Nephron (organoid): ENCODE measurements at regions not wholly inside any gene's neighbourhood (a gene's known extent, or its start where the extent isn't known, plus 50 kb on each side); places are given as distances from the start of the nearest gene placed in this dataset.
"Not testable (repeated sequence)": the region's sequence is repeated elsewhere in the genome, so short reads cannot be mapped to it uniquely, and the experiment has no call there.

ENCODE experiments used
- H3K27ac Mint-ChIP-seq, 3 experiments: 2 replicates each; pipeline ENCODE4 v1.8.0; 2020; ENCODE audit warnings: mixed read lengths in 3 of 3, mild to moderate bottlenecking in 2 of 3, moderate library complexity in 1 of 3
- H3K27me3 Mint-ChIP-seq: 2 replicates; pipeline ENCODE4 v1.8.0; 2021; ENCODE audit warnings: low read depth, mild to moderate bottlenecking, moderate library complexity, mixed read lengths
- H3K36me3 Mint-ChIP-seq: 2 replicates; pipeline ENCODE4 v1.8.0; 2020; ENCODE audit warnings: low read depth, mixed read lengths
- H3K4me1 Mint-ChIP-seq: 2 replicates; pipeline ENCODE4 v1.8.0; 2020; ENCODE audit warnings: mixed read lengths
- H3K4me3 Mint-ChIP-seq, 3 experiments: 2 replicates each; pipeline ENCODE4 v1.8.0; 2020; ENCODE audit warnings: mild to moderate bottlenecking in 3 of 3, mixed read lengths in 3 of 3, moderate library complexity in 2 of 3
- H3K9me3 Mint-ChIP-seq: 2 replicates; pipeline ENCODE4 v1.8.0; 2020; ENCODE audit warnings: mixed read lengths
- CTCF ChIP-seq, 3 experiments: fragments of 200-600 bp; sonication (generic); IDR thresholded peaks; one replicate each; pipeline ENCODE4 v1.5.0; 2021; ENCODE audit warnings: antibody characterized with exemption in 3 of 3; ENCODE audit not compliant: unreplicated experiment in 3 of 3

- Mint-ChIP-seq H3K9me3 (no peaks in the 10 kb centered on the region), H3K27me3 (peaks cover 17% of the 10 kb centered on the region), H3K4me1 (peaks cover 5% of the 10 kb centered on the region), H3K4me3 (no peak overlapping the region), H3K27ac (no peak overlapping the region), H3K36me3 (no peaks in the 10 kb centered on the region)
- no peak for TF ChIP-seq CTCF (IDR thresholded peaks at IDR 0.05; ENCODE audit: unreplicated experiment in 3 of 3)
Measured at GRCh38 chr3:11909726-11910125, 63.0 kb upstream of the TAMM41 start.

- H3K27me3 Mint-ChIP-seq, result peaks cover 17% of the 10 kb centered on the region
Measured at GRCh38 chr3:11910216-11910930, 63.7 kb upstream of the TAMM41 start.

DNA sequence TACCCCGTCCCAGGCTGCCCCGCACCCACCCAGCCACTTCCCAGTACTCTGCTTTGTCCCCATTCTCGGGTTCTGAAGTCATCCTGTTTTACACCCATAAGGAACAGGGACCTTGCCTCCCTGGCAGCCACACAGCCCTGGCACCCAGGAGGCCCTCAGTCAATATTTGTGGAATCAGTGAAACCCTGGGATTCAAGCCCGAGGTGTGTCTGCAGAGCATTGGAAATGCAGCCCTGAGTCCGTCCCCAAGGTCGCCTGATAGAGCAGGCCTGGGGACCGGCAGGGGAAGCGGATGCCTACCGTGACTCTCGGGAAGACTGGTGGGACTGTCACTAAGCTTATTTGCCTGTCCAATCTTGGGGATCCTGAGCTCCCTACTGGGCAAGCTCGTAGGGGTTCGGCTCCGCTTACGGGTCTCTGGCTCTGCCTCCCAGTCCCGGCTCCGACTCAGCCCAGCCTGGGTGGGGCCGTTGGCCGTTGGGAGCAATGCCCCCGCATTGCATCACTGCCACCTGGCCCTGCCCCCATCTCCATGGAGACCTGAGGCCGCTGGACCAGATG is 64.4 kb upstream of the TAMM41 start:
- no peak for TF ChIP-seq CTCF (IDR thresholded peaks at IDR 0.05; ENCODE audit: unreplicated experiment in 3 of 3)
- Mint-ChIP-seq H3K27me3 (peaks cover 17% of the 10 kb centered on the region), H3K4me3 (no peak overlapping the region), H3K36me3 (no peaks in the 10 kb centered on the region), H3K9me3 (no peaks in the 10 kb centered on the region), H3K27ac (no peak overlapping the region), H3K4me1 (peaks cover 5% of the 10 kb centered on the region)

More at GRCh38 chr3:11910216-11910930, 63.7 kb upstream of the TAMM41 start:
- H3K27ac Mint-ChIP-seq, H3K4me3 Mint-ChIP-seq, H3K4me1 Mint-ChIP-seq, H3K36me3 Mint-ChIP-seq, H3K9me3 Mint-ChIP-seq: not testable (repeated sequence)

- H3K4me1 Mint-ChIP-seq, H3K36me3 Mint-ChIP-seq, H3K27ac Mint-ChIP-seq, H3K9me3 Mint-ChIP-seq, H3K4me3 Mint-ChIP-seq: not testable (repeated sequence)
- H3K27me3 Mint-ChIP-seq, result peaks cover 14% of the 10 kb centered on the region
Measured at GRCh38 chr3:11911887-11912286, 65.2 kb upstream of the TAMM41 start.

DNA sequence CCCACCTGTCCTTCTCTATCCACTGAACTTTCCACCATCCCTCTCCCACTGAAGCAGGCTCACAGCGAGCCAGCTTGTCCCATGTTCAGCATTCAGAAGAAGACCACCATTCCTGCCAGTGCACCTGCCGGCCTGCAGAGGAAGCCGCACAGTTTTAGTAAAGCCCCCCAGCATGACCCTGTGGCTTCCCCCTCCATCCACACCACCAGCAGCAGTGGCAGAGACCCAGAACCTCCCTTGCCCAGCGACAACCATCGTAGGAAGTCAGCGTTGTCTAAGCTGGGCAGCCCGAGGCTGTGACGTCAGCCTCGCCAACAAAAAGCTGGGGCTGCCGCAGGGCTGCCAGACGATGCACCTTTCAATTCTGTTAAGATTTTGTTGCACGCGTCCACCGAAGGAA is 66.6 kb upstream of the TAMM41 start:
- H3K9me3 Mint-ChIP-seq, result peaks cover 2% of the 10 kb centered on the region
- no peaks in the 10 kb centered on the region for H3K36me3 Mint-ChIP-seq
- peaks cover 10% of the 10 kb centered on the region for H3K4me1 Mint-ChIP-seq
- H3K27me3 Mint-ChIP-seq, result peaks cover 7% of the 10 kb centered on the region
- no peak overlapping the region for H3K27ac Mint-ChIP-seq
- no peak for TF ChIP-seq CTCF (IDR thresholded peaks at IDR 0.05; ENCODE audit: unreplicated experiment in 3 of 3)
- no peak overlapping the region for H3K4me3 Mint-ChIP-seq

GRCh38 chr3:11914041-11914440 is 67.4 kb upstream of the TAMM41 start:
- no peak for TF ChIP-seq CTCF (IDR thresholded peaks at IDR 0.05; ENCODE audit: unreplicated experiment in 3 of 3)
- H3K9me3 Mint-ChIP-seq, result peaks cover 2% of the 10 kb centered on the region
- H3K27me3 Mint-ChIP-seq, result peaks cover 9% of the 10 kb centered on the region
- H3K4me1 Mint-ChIP-seq, result peaks cover 10% of the 10 kb centered on the region
- no peaks in the 10 kb centered on the region for H3K36me3 Mint-ChIP-seq
- H3K27ac Mint-ChIP-seq, result no peak overlapping the region
- no peak overlapping the region for H3K4me3 Mint-ChIP-seq

GRCh38 chr3:11914651-11915050 is 68.0 kb upstream of the TAMM41 start:
- no peak for TF ChIP-seq CTCF (IDR thresholded peaks at IDR 0.05; ENCODE audit: unreplicated experiment in 3 of 3)
- peaks cover 2% of the 10 kb centered on the region for H3K9me3 Mint-ChIP-seq
- peaks cover 9% of the 10 kb centered on the region for H3K27me3 Mint-ChIP-seq
- no peak overlapping the region for H3K4me3 Mint-ChIP-seq
- H3K36me3 Mint-ChIP-seq, result no peaks in the 10 kb centered on the region
- H3K4me1 Mint-ChIP-seq, result peaks cover 15% of the 10 kb centered on the region
- no peak overlapping the region for H3K27ac Mint-ChIP-seq
